Esophagus squamous epithelium (tissue), 4 donors: ENCODE measurements at regions not wholly inside any gene's neighbourhood (a gene's known extent, or its start where the extent isn't known, plus 50 kb on each side); places are given as distances from the start of the nearest gene placed in this dataset.

Source experiments
- POLR2A ChIP-seq, 4 donors: fragments of 450-650 bp; IDR thresholded peaks; one replicate each; pipeline ENCODE4 v1.6.1; 2017; ENCODE audit warnings: antibody characterized with exemption in 4 of 4, mild to moderate bottlenecking in 4 of 4, moderate library complexity in 3 of 4
- TF ChIP-seq, protein P1 (sequence below), 6 experiments: fragments of 450-650 bp in 4 of 6; fragments of 200-600 bp in 2 of 6; sonication (generic) in 2 of 6; IDR thresholded peaks; one replicate each; pipeline ENCODE4 v1.5.1; 2016 to 2019; ENCODE audit warnings: antibody characterized with exemption in 6 of 6, mild to moderate bottlenecking in 4 of 6, moderate library complexity in 4 of 6

DNA sequence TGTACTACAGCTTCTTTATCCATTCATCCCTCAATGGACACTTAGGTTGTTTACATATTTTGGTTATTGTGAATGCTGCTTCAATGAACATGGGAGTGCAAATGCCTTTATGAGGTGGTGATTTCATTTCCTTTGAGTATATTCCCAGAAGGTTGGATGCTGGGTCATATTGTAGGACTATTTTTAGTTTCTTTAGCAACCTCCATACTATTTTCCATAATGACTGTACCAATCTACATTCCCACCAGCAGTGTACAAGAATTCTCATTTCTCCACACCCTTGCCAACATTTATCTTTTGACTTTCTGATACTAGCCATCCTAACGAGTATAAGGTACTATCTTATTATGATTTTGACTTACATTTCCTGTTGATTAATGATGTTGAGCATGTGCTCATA, 269.0 kb downstream of the C6orf118 start:
- TF ChIP-seq, protein P1, sequence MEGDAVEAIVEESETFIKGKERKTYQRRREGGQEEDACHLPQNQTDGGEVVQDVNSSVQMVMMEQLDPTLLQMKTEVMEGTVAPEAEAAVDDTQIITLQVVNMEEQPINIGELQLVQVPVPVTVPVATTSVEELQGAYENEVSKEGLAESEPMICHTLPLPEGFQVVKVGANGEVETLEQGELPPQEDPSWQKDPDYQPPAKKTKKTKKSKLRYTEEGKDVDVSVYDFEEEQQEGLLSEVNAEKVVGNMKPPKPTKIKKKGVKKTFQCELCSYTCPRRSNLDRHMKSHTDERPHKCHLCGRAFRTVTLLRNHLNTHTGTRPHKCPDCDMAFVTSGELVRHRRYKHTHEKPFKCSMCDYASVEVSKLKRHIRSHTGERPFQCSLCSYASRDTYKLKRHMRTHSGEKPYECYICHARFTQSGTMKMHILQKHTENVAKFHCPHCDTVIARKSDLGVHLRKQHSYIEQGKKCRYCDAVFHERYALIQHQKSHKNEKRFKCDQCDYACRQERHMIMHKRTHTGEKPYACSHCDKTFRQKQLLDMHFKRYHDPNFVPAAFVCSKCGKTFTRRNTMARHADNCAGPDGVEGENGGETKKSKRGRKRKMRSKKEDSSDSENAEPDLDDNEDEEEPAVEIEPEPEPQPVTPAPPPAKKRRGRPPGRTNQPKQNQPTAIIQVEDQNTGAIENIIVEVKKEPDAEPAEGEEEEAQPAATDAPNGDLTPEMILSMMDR (IDR thresholded peaks at IDR 0.05): no peak
- TF ChIP-seq POLR2A (IDR thresholded peaks at IDR 0.05): no peak
